ENCODE measurements at regions not wholly inside any gene's neighbourhood (a gene's known extent, or its start where the extent isn't known, plus 50 kb on each side); places are given as distances from the start of the nearest gene placed in this dataset.

DNA sequence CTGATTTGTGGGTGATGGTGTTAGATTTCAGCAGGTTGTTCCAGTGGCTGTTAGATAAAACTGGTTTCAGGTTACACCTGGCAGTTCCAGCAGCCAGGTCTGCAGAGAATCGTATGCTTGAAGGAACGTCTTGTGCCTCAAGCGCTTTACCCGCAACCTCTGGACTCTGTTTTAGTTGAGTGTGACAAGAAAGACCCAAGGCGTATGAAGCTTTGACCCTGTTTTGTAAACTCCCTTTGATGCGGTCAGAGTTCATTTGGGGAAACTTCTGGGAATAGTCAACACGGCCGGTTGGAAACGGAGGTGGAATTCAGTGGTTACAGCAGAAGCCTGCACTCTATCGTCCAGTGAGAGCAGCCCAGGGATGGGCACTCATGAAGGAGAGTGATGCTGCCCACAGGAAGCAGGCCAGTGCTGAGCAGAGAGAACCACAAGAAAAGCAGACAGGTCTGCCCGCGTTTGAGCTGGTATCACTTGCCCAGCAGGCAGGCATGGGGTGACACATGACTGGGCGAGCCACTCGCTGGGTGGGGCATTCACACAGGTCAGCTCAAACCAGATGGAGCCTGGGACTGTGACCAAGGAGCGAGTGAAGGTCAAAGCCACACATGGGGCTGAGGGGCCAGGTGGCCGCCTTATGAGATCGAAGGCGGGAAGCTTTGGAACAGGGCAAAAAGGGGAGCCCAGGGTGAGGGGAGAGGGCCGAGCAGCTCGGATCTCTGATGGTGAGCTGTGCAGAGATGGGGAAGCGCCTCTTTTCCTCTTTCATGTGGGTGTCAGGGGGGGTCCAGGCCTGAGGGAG is 99.6 kb upstream of the MBOAT2 start:
- intact Hi-C loops (cut with DNase I) = no loop called here
- no peak overlapping the region for H3K4me3 ChIP-seq
- DNase-seq = no peak
- H3K36me3 ChIP-seq = no peaks in the 10 kb centered on the region
- TF ChIP-seq, protein P1, sequence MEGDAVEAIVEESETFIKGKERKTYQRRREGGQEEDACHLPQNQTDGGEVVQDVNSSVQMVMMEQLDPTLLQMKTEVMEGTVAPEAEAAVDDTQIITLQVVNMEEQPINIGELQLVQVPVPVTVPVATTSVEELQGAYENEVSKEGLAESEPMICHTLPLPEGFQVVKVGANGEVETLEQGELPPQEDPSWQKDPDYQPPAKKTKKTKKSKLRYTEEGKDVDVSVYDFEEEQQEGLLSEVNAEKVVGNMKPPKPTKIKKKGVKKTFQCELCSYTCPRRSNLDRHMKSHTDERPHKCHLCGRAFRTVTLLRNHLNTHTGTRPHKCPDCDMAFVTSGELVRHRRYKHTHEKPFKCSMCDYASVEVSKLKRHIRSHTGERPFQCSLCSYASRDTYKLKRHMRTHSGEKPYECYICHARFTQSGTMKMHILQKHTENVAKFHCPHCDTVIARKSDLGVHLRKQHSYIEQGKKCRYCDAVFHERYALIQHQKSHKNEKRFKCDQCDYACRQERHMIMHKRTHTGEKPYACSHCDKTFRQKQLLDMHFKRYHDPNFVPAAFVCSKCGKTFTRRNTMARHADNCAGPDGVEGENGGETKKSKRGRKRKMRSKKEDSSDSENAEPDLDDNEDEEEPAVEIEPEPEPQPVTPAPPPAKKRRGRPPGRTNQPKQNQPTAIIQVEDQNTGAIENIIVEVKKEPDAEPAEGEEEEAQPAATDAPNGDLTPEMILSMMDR (IDR thresholded peaks at IDR 0.05) = no peak
- ATAC-seq = no peak
- no peaks in the 10 kb centered on the region for H3K27me3 ChIP-seq (ENCODE audit: low read depth)
- peaks cover 21% of the 10 kb centered on the region for H3K4me1 ChIP-seq
- no peaks in the 10 kb centered on the region for H3K9me3 ChIP-seq
- no peak overlapping the region for H3K27ac ChIP-seq

DNA sequence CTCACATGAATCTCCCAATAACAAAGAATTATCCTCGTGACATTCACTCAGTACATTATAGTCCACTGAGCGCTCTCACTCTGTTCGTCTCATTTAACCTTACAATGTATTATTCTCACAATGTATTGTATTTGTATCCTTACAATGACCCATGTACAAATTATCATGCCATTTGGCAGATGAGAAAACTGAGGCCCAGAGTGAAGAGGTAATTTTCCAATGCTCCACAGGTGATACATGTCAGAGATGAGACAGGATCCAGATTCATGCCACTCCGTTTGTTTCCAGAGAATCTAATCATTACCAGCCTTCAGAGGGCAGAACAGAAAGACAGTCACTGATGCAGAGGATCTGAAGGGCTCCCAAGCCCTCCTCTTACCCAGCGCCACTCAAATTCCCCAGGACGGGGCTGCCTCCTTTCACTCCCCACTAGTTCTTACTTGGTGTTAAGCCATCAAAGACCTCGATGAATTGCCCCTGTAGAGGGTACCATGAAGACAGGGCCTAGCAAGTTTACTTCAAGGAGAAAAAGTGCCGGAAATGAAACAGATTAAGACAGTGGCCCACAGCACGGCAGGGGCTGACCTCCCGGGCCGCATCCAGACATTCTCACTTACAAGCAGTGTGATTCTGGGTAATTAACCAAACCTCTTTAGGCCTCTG is 98.4 kb upstream of the MBOAT2 start:
- intact Hi-C loops (cut with DNase I) = no loop called here
- Histone ChIP-seq H3K4me1 (peaks cover 19% of the 10 kb centered on the region), H3K36me3 (no peaks in the 10 kb centered on the region), H3K4me3 (no peak overlapping the region), H3K27ac (no peak overlapping the region), H3K27me3 (ENCODE audit: low read depth) (no peaks in the 10 kb centered on the region), H3K9me3 (no peaks in the 10 kb centered on the region)
- no peak for DNase-seq
- ATAC-seq = no peak
- TF ChIP-seq, protein P1 (IDR thresholded peaks at IDR 0.05) = no peak

DNA sequence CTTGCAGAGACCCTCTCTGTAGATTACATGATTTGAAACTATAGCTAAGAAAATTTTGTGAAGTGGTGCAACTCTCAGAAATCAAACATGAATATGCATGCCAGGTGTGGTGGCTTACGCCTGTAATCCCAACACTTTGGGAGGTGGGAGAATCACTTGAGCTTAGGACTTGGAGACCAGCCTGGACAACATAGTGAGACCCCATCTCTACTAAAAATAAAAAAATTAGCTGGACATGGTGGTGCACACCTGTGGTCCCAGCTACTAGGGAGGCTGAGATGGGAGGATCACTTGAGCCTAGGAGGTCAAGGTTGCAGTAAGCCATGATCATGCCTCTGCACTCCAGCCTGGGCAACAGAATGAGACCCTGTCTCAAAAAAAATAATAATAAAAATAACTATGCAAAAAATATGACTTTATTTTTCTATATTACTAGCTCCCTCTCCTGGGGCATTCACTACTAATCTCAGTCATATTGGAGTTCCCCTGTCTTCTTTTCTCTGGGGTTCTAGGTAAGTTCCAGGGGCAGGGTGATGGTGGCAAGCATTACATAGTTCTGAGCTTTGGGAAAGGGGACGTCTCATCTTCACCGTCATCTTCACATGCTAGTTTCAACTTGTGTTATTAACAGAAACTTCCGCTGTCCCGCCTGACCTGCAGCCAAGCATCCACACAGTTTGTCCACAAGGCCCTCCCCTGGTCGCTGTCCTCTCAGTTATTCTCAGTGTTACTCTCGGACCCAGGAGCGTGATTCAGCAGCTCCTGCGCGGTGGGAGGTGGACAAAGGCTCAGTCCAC is 96.8 kb upstream of the MBOAT2 start:
- H3K4me1 ChIP-seq = peaks cover 21% of the 10 kb centered on the region
- no peak for ATAC-seq
- intact Hi-C loops (cut with DNase I) = no loop called here

DNA sequence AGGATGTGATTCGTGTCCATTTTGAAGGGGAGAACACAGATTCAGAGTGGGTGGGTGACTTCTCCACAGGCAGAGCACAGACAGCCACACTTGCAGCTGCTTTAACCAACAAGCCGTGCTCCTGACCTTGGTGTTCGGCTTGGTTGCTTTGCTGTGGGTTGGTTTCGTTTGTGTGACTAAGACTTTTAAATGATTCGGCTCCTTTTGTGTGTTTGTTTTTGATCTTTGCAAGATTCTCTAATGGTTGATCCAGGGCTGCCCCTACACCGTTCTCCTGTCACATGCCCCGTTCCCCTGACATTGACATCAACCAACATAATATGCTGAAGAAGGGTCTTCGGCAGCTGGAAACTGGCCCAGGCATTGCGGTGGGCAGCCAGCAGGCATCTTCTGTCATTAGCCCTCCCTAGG is 95.9 kb upstream of the MBOAT2 start:
- intact Hi-C loops (cut with DNase I) = no loop called here
- no peak for DNase-seq

More for the DNA sequence above, 96.8 kb upstream of the MBOAT2 start:
- H3K4me3 ChIP-seq = no peak overlapping the region
- no peak overlapping the region for H3K27ac ChIP-seq
- DNase-seq = no peak
- H3K27me3 ChIP-seq (ENCODE audit: low read depth) = no peaks in the 10 kb centered on the region
- no peaks in the 10 kb centered on the region for H3K36me3 ChIP-seq
- no peaks in the 10 kb centered on the region for H3K9me3 ChIP-seq
- TF ChIP-seq, protein P1 (IDR thresholded peaks at IDR 0.05) = no peak

DNA sequence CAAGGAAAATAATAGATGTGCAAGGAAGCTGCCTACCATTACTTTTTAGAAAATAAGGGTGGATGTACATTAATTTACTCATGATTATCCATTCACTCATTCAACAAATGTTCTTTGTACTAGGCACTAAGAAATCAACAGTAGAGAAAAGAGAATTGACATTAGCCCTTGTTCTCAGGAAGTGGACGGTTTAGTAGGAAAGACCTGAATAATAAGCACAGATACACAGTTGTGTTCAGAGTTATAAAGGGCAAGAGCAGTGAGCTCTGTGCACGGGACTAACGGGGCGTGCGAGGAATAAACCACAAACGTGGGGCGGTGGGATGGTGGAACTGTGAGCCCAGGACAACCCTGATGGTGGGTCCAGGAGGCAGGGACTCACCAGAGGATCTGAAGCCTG is 94.4 kb upstream of the MBOAT2 start:
- H3K27ac ChIP-seq = no peak overlapping the region
- H3K4me1 ChIP-seq = peaks cover 26% of the 10 kb centered on the region
- H3K9me3 ChIP-seq = no peaks in the 10 kb centered on the region
- no peaks in the 10 kb centered on the region for H3K27me3 ChIP-seq (ENCODE audit: low read depth)
- H3K36me3 ChIP-seq = no peaks in the 10 kb centered on the region
- DNase-seq = no peak
- ATAC-seq = no peak
- TF ChIP-seq, protein P1 (IDR thresholded peaks at IDR 0.05) = no peak
- intact Hi-C loops (cut with DNase I) = no loop called here
- H3K4me3 ChIP-seq = no peak overlapping the region

More for the DNA sequence above, 95.9 kb upstream of the MBOAT2 start:
- ATAC-seq = no peak
- Histone ChIP-seq H3K27ac (no peak overlapping the region), H3K9me3 (no peaks in the 10 kb centered on the region), H3K4me1 (peaks cover 26% of the 10 kb centered on the region), H3K36me3 (no peaks in the 10 kb centered on the region), H3K27me3 (ENCODE audit: low read depth) (no peaks in the 10 kb centered on the region), H3K4me3 (no peak overlapping the region)
- TF ChIP-seq, protein P1 (IDR thresholded peaks at IDR 0.05) = no peak

All from lower lobe of right lung (tissue), 2 donors.